Embryonic facial prominence (tissue), 1 donor: ENCODE measurements at regions not wholly inside any gene's neighbourhood (a gene's known extent, or its start where the extent isn't known, plus 50 kb on each side); places are given as distances from the start of the nearest gene placed in this dataset.
"Not testable (repeated sequence)": the region's sequence is repeated elsewhere in the genome, so short reads cannot be mapped to it uniquely, and the experiment has no call there.

Experiments
- DNase-seq: peaks from one replicate; pipeline ENCODE4 v3.0.0-alpha.2; 2016; ENCODE audit errors: extremely low spot score

DNA sequence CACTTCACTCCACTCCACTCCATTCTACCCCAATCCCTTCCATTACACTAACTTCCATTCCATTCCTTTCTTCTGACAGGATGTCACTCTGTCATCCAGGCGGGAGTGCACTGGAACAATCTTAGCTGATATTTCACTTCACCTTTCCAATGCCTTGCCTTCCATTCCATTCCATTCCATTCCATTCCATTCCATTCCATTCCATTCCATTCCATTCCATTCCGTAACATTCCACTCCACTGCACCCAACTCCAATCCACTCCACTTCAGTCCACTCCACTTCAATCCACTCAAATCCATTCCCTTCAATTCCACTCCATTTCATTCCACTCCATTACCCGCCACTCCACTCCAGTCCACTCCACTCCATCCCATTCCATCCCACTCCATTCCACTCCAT lies 1099.4 kb downstream of the TSPY10 start:
- peak; percentile 80 for DNase-seq

DNA sequence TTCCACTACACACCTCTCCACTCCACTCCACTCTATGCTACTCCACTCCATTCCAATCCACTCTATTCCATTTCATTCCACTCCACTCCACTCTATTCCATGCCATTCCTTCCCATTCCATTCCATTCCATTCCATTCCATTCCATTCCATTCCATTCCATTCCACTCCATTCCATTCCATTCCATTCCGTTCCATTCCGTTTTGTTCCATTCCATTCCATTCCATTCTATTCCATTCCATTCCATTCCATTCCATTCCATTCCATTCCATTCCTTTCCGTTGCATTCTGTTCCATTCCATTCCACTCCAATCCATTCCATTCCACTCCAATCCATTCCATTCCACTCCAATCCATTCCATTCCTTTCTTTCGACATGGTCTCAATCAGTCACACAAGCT lies 1121.1 kb downstream of the TSPY10 start:
- not testable (repeated sequence) for DNase-seq

DNA sequence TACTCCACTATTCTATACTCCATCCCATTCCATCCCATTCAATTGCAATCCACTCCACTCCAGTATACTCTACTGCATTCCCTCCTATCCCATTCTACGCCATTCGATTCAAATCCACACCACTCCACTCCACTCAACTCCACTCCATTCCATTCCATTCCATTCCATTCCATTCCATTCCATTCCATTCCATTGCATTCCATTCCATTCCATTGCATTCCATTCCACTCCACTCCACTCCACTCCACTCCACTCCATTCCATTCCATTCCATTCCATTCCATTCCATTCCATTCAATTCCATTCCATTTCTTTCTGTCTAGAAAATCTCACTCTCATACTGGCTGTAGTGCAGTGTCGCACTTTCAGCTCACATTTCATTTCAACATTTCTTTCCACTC lies 1129.4 kb downstream of the TSPY10 start:
- DNase-seq, result not testable (repeated sequence)

DNA sequence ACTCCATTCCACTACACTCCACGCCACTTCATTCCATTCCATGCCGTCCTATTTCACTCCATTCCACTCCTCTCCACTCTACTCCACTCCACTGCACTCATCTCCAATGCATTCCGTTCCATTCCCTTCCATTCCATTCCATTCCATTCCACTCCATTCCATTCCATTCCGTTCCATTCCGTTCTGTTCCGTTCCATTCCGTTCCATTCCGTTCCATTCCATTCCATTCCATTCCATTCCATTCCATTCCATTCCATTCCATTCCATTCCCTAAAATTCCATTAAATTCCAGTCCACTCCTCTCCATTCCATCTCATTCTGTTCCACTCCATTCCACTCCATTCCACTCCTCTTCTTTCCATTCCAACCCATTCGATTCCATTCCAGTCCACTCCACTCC lies 1139.1 kb downstream of the TSPY10 start:
- DNase-seq, result no peak

DNA sequence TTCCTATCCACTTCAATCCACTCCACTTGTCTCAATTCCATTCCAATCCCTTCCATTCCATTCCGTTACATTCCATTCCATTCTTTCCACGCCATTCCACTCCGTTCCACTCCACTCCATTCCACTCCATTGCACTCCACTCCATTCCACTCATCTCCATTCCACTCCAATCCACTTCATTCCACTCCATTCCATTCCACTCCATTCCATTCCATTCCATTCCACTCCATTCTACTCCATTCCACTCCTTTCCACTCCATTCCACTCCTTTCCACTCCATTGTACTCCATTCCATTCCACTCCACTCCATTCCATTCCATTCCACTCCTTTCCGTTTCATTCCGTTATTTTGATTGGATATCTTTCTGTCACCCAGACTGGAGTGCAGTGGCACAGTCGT lies 1158.7 kb downstream of the TSPY10 start:
- DNase-seq, result no peak
